ENCODE measurements at regions not wholly inside any gene's neighbourhood (a gene's known extent, or its start where the extent isn't known, plus 50 kb on each side); places are given as distances from the start of the nearest gene placed in this dataset.

DNA sequence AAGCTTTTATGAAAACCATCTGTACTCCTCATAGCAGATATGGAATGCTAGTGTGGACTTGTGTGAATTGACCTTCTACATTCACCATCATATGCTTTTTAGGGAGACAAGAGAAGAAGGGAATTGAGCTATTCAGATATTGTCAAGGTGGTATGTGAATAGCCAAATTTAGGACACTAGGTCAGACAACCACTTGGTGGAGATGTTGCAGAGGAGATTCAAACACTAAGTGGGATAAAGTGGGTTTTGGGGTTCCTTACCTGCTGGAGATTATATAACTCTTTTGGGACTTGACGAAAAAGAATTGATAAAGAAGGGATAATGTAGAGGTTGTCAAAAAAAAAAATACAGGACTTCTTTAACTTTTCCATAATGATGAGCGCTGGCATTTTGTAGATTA, 231.8 kb upstream of the THRB start (continued):
- TF ChIP-seq, protein P1, sequence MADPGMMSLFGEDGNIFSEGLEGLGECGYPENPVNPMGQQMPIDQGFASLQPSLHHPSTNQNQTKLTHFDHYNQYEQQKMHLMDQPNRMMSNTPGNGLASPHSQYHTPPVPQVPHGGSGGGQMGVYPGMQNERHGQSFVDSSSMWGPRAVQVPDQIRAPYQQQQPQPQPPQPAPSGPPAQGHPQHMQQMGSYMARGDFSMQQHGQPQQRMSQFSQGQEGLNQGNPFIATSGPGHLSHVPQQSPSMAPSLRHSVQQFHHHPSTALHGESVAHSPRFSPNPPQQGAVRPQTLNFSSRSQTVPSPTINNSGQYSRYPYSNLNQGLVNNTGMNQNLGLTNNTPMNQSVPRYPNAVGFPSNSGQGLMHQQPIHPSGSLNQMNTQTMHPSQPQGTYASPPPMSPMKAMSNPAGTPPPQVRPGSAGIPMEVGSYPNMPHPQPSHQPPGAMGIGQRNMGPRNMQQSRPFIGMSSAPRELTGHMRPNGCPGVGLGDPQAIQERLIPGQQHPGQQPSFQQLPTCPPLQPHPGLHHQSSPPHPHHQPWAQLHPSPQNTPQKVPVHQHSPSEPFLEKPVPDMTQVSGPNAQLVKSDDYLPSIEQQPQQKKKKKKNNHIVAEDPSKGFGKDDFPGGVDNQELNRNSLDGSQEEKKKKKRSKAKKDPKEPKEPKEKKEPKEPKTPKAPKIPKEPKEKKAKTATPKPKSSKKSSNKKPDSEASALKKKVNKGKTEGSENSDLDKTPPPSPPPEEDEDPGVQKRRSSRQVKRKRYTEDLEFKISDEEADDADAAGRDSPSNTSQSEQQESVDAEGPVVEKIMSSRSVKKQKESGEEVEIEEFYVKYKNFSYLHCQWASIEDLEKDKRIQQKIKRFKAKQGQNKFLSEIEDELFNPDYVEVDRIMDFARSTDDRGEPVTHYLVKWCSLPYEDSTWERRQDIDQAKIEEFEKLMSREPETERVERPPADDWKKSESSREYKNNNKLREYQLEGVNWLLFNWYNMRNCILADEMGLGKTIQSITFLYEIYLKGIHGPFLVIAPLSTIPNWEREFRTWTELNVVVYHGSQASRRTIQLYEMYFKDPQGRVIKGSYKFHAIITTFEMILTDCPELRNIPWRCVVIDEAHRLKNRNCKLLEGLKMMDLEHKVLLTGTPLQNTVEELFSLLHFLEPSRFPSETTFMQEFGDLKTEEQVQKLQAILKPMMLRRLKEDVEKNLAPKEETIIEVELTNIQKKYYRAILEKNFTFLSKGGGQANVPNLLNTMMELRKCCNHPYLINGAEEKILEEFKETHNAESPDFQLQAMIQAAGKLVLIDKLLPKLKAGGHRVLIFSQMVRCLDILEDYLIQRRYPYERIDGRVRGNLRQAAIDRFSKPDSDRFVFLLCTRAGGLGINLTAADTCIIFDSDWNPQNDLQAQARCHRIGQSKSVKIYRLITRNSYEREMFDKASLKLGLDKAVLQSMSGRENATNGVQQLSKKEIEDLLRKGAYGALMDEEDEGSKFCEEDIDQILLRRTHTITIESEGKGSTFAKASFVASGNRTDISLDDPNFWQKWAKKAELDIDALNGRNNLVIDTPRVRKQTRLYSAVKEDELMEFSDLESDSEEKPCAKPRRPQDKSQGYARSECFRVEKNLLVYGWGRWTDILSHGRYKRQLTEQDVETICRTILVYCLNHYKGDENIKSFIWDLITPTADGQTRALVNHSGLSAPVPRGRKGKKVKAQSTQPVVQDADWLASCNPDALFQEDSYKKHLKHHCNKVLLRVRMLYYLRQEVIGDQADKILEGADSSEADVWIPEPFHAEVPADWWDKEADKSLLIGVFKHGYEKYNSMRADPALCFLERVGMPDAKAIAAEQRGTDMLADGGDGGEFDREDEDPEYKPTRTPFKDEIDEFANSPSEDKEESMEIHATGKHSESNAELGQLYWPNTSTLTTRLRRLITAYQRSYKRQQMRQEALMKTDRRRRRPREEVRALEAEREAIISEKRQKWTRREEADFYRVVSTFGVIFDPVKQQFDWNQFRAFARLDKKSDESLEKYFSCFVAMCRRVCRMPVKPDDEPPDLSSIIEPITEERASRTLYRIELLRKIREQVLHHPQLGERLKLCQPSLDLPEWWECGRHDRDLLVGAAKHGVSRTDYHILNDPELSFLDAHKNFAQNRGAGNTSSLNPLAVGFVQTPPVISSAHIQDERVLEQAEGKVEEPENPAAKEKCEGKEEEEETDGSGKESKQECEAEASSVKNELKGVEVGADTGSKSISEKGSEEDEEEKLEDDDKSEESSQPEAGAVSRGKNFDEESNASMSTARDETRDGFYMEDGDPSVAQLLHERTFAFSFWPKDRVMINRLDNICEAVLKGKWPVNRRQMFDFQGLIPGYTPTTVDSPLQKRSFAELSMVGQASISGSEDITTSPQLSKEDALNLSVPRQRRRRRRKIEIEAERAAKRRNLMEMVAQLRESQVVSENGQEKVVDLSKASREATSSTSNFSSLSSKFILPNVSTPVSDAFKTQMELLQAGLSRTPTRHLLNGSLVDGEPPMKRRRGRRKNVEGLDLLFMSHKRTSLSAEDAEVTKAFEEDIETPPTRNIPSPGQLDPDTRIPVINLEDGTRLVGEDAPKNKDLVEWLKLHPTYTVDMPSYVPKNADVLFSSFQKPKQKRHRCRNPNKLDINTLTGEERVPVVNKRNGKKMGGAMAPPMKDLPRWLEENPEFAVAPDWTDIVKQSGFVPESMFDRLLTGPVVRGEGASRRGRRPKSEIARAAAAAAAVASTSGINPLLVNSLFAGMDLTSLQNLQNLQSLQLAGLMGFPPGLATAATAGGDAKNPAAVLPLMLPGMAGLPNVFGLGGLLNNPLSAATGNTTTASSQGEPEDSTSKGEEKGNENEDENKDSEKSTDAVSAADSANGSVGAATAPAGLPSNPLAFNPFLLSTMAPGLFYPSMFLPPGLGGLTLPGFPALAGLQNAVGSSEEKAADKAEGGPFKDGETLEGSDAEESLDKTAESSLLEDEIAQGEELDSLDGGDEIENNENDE (IDR thresholded peaks at IDR 0.05; ENCODE audit: insufficient replicate concordance, low read length): no peak
- no peak for TF ChIP-seq TAF1 (IDR thresholded peaks at IDR 0.05; ENCODE audit: low read depth, low read length)
- no peak for TF ChIP-seq TAF7 (optimal IDR thresholded peaks at IDR 0.05; ENCODE audit: borderline replicate concordance, low read depth, low read length)
- no peak for TF ChIP-seq JUN (IDR thresholded peaks at IDR 0.05; ENCODE audit: low read depth, low read length)
- no peak for TF ChIP-seq POLR2AphosphoS5 (IDR thresholded peaks at IDR 0.05; ENCODE audit: low read depth, low read length)
- no peak for TF ChIP-seq FOSL1 (IDR thresholded peaks at IDR 0.05; ENCODE audit: insufficient read depth, low read depth, low read length)
- no peak for TF ChIP-seq RBBP5 (IDR thresholded peaks at IDR 0.05; ENCODE audit: borderline replicate concordance, low read depth, low read length)
- no peak for TF ChIP-seq GTF2F1 (IDR thresholded peaks at IDR 0.05; ENCODE audit: borderline replicate concordance, low read depth, low read length)
- TF ChIP-seq PHF8 (conservative IDR thresholded peaks at IDR 0.05; ENCODE audit: low read depth, low read length): no peak

All from H1 (cell line).